ENCODE measurements at regions not wholly inside any gene's neighbourhood (a gene's known extent, or its start where the extent isn't known, plus 50 kb on each side); places are given as distances from the start of the nearest gene placed in this dataset.

DNA sequence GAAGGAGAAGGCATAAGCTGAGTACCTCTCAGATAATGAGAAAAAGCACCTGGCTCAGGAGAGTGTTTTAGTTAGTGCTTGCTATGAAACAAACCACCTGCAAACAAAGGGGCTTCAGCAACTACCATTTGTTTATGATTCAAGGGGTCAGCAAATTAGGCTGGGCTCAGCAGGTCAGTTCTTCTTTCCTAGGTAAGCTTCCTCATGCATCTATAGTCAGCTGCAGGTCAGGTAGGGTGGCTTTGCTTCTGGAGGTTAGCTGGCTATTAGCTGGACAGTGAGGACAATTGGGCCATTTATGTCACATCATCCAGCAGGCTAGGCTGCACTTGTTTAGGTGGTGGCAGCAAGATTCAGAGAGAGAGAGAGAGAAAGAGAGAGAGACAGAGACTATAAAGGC, 185.5 kb downstream of the EMX2 start:
- TF ChIP-seq, protein P1, sequence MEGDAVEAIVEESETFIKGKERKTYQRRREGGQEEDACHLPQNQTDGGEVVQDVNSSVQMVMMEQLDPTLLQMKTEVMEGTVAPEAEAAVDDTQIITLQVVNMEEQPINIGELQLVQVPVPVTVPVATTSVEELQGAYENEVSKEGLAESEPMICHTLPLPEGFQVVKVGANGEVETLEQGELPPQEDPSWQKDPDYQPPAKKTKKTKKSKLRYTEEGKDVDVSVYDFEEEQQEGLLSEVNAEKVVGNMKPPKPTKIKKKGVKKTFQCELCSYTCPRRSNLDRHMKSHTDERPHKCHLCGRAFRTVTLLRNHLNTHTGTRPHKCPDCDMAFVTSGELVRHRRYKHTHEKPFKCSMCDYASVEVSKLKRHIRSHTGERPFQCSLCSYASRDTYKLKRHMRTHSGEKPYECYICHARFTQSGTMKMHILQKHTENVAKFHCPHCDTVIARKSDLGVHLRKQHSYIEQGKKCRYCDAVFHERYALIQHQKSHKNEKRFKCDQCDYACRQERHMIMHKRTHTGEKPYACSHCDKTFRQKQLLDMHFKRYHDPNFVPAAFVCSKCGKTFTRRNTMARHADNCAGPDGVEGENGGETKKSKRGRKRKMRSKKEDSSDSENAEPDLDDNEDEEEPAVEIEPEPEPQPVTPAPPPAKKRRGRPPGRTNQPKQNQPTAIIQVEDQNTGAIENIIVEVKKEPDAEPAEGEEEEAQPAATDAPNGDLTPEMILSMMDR (IDR thresholded peaks at IDR 0.05; ENCODE audit: extremely low read depth, low read depth, low read length): no peak
- Histone ChIP-seq H3K79me2 (ENCODE audit: insufficient read depth, low read length) (no peaks in the 10 kb centered on the region), H3K9me3 (ENCODE audit: low read depth, low read length) (no peaks in the 10 kb centered on the region), H3K27ac (ENCODE audit: low read depth, low read length) (no peak overlapping the region), H2AFZ (ENCODE audit: low read length) (no peak overlapping the region), H3K27me3 (ENCODE audit: insufficient read depth, low read length) (peaks cover 2% of the 10 kb centered on the region), H3K4me1 (ENCODE audit: insufficient read depth, low read length) (no peaks in the 10 kb centered on the region), H3K4me2 (ENCODE audit: insufficient read depth, low read length) (no peak overlapping the region), H3K36me3 (ENCODE audit: insufficient read depth, low read length) (no peaks in the 10 kb centered on the region), H3K4me3 (ENCODE audit: insufficient read depth, low read length) (no peak overlapping the region), H4K20me1 (ENCODE audit: insufficient read depth, low read length) (no peaks in the 10 kb centered on the region)
- DNase-seq (ENCODE audit: insufficient read length, low spot score, missing footprints): no peak

DNA sequence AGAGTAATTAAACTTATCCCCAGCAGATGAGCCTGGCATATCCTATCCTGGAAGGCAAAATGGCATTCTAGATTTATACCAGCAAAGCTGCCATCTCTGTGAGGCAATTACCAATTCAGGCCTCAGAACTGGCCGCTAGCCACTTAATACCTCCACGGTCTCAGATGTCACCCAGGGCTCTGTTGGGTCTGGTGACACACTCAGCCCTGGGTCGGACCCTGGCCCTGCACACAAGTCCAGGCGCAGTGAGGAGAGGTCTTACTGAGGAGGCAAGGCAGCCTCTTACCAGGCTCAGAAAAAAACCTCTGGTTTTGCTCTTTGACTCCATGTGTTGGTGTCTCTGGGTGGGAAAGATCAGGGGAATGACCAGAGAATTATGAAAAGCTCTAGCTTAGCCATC, 186.6 kb downstream of the EMX2 start:
- H3K79me2 ChIP-seq (ENCODE audit: insufficient read depth, low read length): no peaks in the 10 kb centered on the region
- TF ChIP-seq, protein P1 (IDR thresholded peaks at IDR 0.05; ENCODE audit: extremely low read depth, low read depth, low read length): no peak
- H3K27ac ChIP-seq (ENCODE audit: low read depth, low read length): no peak overlapping the region
- H3K4me1 ChIP-seq (ENCODE audit: insufficient read depth, low read length): no peaks in the 10 kb centered on the region
- H4K20me1 ChIP-seq (ENCODE audit: insufficient read depth, low read length): no peaks in the 10 kb centered on the region
- H3K4me2 ChIP-seq (ENCODE audit: insufficient read depth, low read length): no peak overlapping the region
- H3K27me3 ChIP-seq (ENCODE audit: insufficient read depth, low read length): peaks cover 6% of the 10 kb centered on the region
- H3K9me3 ChIP-seq (ENCODE audit: low read depth, low read length): no peaks in the 10 kb centered on the region
- no peak for DNase-seq (ENCODE audit: insufficient read length, low spot score, missing footprints)
- no peaks in the 10 kb centered on the region for H3K36me3 ChIP-seq (ENCODE audit: insufficient read depth, low read length)
- no peak overlapping the region for H3K4me3 ChIP-seq (ENCODE audit: insufficient read depth, low read length)
- H2AFZ ChIP-seq (ENCODE audit: low read length): no peak overlapping the region

DNA sequence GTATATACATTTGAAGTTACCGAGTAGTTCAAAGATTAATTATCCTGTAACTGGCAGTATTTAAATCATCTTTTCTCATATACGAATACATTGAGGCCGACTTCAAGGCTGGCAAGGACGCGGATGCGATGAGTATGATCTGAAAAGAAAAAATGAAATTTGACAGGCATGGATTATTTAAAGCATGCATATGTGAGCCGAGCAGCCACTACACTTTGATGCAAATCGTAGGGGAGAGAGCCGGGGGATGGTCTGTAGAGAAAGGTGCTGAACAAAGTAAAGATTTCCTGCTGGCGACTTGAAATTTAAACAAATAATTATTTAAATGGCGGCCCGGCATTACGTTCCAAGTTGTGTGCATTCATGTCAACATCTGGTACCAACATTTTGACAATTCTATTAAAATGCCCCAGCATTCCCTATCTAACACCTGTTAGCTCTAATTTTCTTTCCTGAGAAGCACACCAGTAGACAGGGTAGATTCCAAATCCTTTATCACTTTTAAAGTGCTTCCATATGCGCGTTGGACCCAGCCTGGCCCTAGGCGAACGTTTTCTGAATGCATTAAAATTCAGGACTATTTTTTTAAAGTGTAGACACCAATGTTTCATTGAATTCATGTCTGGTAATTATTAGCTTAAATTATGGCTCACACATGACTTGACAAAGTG, 188.7 kb downstream of the EMX2 start:
- H3K4me2 ChIP-seq (ENCODE audit: insufficient read depth, low read length): no peak overlapping the region
- H3K79me2 ChIP-seq (ENCODE audit: insufficient read depth, low read length): no peaks in the 10 kb centered on the region
- H3K4me3 ChIP-seq (ENCODE audit: insufficient read depth, low read length): no peak overlapping the region
- peaks cover 24% of the 10 kb centered on the region for H3K27me3 ChIP-seq (ENCODE audit: insufficient read depth, low read length)
- TF ChIP-seq, protein P1 (IDR thresholded peaks at IDR 0.05; ENCODE audit: extremely low read depth, low read depth, low read length): no peak
- no peaks in the 10 kb centered on the region for H3K9me3 ChIP-seq (ENCODE audit: low read depth, low read length)
- no peak overlapping the region for H3K27ac ChIP-seq (ENCODE audit: low read depth, low read length)
- no peaks in the 10 kb centered on the region for H4K20me1 ChIP-seq (ENCODE audit: insufficient read depth, low read length)
- no peak overlapping the region for H2AFZ ChIP-seq (ENCODE audit: low read length)
- no peaks in the 10 kb centered on the region for H3K4me1 ChIP-seq (ENCODE audit: insufficient read depth, low read length)
- no peaks in the 10 kb centered on the region for H3K36me3 ChIP-seq (ENCODE audit: insufficient read depth, low read length)
- DNase-seq (ENCODE audit: insufficient read length, low spot score, missing footprints): no peak

DNA sequence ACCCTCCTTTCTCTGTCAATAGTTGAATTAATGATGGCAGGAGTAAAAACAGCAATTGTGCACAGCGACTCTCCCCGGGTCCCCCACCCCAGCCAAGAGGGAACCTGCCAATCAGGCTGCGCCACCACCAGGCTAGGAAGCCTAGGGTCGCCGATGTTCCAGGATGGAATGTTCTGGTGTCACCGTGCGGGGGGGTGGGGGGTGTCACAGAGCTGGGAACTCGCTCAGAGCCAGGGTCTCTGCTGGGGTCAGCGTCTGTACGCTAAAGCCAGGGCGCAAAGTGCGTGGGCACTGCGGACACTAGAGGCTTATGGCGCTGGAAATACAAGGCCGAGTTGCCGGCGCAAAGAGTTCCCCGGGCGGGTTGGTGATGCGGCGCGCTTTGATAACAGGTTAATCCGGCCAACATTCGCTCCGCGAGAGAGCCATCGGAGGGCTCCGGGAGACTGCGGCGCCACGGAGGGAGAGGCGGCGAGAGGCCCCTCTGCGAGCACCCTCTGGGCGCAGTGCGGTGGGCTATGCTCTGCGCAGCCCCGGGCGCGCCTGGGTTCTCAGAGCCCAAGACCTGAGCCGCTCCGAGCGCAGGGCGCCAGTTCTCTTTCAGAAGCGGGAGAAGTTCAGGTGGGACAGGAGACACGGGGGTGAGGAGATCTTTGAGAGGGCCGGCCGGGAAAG, 192.3 kb downstream of the EMX2 start:
- TF ChIP-seq, protein P1 (IDR thresholded peaks at IDR 0.05; ENCODE audit: extremely low read depth, low read depth, low read length): no peak
- Histone ChIP-seq H3K27me3 (ENCODE audit: insufficient read depth, low read length) (peaks cover 24% of the 10 kb centered on the region), H3K27ac (ENCODE audit: low read depth, low read length) (no peak overlapping the region), H3K4me3 (ENCODE audit: insufficient read depth, low read length) (no peak overlapping the region), H3K79me2 (ENCODE audit: insufficient read depth, low read length) (no peaks in the 10 kb centered on the region), H4K20me1 (ENCODE audit: insufficient read depth, low read length) (no peaks in the 10 kb centered on the region), H3K4me2 (ENCODE audit: insufficient read depth, low read length) (no peak overlapping the region), H3K4me1 (ENCODE audit: insufficient read depth, low read length) (no peaks in the 10 kb centered on the region), H3K36me3 (ENCODE audit: insufficient read depth, low read length) (no peaks in the 10 kb centered on the region), H2AFZ (ENCODE audit: low read length) (no peak overlapping the region), H3K9me3 (ENCODE audit: low read depth, low read length) (no peaks in the 10 kb centered on the region)
- no peak for DNase-seq (ENCODE audit: insufficient read length, low spot score, missing footprints)

Measured in osteoblast (primary cell).